ENCODE measurements at regions not wholly inside any gene's neighbourhood (a gene's known extent, or its start where the extent isn't known, plus 50 kb on each side); places are given as distances from the start of the nearest gene placed in this dataset.
"Not testable (repeated sequence)": the region's sequence is repeated elsewhere in the genome, so short reads cannot be mapped to it uniquely, and the experiment has no call there.

DNA sequence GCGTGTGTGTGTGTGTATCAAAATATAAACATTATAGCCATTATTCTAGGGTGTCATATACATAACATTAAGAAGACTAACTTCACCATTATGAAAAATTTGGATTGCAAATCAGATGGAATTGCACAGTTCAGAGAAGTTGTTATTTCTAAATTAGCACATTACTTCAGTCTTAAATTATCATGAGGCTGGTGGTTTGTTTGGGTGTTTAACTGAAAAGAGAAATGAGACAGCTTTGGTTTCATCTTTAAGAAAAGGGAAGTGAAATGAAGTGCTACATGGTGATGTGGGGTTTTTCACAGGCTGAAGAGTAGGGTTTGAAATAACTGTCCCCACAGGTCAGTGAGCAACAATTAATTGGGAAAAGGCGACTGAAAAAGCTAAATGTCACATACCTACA lies 161.2 kb upstream of the XIRP2 start:
- no peak for DNase-seq

DNA sequence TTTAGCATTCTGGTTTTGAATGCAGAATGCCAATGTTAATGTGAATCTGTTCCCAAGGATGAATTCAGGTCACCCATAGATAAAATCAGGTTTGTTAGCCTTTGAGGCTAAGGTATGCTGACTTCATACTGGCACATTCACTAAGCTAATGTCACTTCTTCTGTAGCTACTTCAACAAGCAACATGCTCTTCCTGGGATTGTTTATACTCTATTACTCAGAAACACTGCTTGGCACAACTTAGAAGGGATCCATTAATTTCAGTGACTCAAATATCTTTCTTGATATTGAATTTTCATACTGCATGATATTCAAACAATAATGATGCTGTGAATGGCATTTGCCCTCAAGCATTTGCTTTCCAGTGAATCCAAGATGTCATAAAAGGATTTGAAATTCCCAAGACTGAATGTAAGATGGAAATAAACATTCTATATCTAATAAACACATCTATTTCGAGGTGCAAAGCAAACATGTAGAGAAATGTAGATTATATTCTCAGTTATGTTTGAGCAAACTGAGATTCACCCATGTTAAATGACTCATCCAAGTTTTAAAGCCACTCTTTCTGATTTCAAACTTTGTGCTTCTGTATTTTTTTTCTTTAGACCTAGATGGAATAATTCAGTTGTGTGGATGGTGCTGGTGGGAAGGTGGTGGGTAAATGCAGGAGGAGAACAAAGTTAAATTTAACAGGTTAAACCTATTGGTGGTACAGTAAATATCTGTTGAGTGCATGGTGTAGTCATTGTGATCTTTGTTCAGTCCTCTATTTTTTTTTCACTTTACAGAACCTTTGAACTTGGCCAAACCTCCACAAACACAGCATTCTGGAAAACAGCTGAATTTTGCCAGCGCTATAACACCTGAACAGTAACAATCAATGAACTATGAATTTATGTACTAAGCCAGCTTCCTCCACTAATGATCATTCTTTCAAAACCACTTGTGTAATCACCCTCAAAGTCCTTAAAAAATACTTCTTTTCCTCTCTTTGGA lies 162.1 kb upstream of the XIRP2 start:
- no peak for DNase-seq

DNA sequence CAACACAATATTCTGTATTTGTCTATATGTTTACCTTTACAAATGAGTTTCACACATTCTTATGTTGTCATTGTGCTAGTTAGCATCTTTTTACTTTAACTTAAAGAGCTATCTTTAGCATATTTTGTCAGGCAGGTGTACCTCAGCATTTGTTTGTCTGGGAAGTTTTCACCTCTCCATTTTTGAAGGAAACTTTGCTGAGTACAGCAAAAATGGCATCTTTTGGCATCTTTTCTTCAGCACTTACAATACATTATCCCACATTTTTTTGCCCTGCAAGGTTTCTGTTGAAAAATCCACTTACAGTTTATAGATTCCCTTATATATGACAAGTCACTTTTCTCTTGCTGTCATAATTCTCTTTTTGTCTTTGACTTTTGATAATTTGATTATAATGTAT lies 171.3 kb upstream of the XIRP2 start:
- no peak for DNase-seq

DNA sequence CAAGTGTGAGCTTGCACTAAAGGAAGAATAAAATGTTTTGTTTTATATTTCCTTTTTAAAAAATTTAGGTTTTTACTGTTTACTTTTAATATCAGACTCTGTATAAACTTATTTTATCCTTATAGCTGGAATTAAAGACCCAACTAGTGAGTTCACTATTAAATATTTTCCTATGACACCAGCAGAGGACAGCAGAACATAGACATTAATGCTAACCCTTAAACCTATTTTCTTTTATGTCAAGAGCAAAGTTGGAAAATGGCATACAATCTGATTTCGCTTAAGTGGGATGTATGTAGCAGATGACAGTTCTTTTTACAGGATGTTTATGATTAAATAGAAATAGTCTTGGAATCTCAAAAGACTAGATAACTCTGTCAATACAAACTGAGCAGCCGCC lies 188.2 kb upstream of the XIRP2 start:
- peak in 2 of 6 experiments; percentile 5 to 6 for DNase-seq

DNA sequence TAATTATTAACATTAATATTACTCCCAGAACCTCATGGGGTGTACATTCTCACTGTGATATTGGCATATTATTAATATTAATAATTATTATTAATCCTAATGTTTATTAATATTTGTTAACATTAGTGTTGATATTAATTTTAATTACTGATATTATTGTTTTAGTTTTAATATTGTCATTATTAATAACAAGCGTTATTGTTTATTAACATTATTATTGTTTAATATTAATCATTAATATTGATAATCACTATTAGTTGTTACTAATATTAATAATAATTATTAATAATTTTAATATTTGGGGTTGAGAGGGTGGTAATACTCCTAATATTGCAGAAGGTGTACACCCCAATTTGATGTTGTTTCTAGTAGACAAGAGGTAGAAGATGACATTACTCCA lies 193.1 kb upstream of the XIRP2 start:
- no peak for DNase-seq

DNA sequence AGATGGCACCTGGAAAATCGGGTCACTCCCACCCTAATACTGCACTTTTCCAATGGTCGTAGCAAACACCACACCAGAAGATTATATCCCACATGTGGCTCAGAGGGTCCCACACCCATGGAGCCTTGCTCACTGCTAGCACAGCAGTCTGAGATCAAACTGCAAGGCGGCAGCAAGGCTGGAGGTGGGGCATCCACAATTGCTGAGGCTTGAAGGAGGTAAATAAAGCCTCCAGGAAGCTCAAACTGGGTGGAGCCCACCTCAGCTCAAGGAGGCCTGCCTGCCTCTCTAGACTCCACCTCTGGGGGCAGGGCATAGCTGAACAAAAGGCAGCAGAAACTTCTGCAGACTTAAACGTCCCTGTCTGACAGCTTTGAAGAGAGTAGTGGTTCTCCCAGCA lies 192.0 kb upstream of the SCN7A start:
- peak in 1 of 6 experiments; percentile 8 for DNase-seq

DNA sequence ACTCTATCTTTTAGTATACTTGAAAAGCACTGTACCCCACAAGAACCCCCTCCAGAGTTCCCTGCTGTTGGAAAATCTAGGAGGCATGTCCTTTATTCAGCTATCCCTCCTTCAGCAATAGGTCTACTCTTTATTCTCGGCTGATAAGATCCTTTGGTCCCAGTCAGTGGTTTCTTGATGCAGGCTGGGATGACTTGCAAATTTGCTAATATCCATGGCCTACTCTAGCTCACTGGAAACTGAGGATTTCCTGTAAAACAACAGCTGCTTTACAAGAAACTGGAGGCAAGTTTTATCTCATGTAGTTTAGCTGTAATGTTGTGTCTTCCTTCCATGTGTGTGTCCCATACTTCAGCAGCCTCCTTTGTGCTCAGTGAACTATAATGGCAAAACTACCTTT lies 183.9 kb upstream of the SCN7A start:
- DNase-seq, result no peak

DNA sequence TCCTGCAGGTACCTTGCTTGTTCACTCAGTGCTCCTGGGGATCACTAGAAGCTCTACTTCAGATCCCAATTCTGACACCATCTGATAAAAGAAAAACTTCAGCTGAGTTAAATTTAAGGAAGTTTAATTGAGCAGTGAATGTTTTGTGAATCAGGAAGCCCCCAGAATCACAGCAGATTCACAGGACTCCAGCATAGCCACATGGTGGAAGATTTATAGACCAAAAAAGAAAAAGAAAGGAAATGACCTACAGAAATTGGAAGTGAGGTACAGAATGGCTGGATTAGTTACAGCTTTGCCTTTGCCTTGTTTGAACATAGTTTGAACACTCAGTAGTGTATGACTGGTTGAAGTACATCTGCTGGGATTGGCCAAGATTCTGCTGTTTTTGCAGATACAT lies 182.7 kb upstream of the SCN7A start:
- DNase-seq, result no peak

DNA sequence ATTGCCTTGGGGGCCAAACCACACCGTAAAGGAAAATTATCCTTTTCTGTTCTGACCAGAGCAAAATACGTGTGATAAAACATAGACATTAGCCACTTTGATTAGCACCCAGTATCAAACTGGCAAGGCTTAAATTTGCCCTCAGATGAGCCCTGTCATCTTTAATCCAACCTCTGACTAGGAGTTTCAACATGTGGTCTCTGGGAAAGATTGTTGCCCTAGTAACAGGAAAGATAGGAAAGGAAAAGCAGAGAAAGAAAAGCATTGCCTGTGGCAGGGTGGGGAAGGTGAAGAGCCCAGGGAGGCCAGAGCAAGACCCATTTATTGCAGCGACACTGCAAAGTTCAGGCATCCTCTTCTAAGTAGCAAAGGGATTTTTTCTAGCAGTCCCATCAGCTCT lies 181.5 kb upstream of the SCN7A start:
- DNase-seq, result no peak

DNA sequence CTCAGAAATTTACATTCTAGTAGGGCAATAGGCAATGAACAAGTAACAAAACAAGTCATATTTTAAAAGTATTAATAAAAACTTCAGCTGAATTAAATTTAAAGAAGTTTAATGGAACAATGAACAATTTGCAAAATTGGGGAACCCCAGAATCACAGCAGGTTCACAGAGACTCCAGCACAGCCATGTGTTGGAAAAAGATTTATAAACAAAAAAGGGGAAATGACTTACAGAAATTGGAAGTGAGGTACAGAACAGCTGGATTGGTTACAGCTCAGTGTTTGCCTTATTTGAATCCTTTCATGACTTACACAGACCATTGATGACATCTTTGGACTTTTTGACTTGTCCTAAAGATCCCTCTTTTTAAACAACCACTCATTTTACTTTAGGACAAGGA lies 179.9 kb upstream of the SCN7A start:
- DNase-seq, result no peak

DNA sequence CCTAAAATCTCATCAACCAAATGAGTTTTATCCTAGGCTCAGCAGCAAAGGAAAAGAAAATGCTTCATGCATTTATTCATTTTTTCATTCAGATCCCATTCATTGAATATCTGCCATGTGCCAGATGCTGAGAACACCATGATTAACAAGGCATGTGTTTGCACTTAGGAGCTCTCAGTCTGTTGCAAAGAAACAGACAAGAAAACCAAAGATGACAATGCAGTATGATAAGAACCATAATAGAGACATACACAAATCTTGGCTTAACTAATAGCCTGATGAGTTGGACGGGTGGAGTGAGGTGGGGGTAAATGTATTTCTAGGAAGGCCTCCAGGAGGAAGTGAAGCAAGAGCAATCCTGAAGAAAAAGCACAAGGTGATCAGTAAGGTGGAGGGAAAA lies 177.8 kb upstream of the SCN7A start:
- no peak for DNase-seq

DNA sequence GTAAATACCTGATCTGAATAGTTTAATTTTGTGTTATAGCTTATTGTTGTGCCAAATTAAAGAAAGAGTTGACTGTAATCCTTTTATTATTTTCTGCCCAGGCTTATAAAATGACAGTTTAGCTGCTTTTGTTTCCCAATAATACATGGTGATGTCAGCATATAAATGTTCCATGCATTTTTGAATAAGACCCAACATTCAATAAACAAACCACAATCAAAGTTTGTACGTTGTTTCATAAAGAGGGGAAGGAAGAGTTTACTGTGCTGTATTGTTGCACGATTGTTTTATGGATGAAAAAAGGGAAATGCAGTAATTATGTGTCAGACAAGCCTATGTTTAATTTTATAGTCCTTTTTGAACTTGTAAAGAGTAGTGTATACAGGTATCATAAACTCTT lies 177.2 kb upstream of the SCN7A start:
- no peak for DNase-seq

DNA sequence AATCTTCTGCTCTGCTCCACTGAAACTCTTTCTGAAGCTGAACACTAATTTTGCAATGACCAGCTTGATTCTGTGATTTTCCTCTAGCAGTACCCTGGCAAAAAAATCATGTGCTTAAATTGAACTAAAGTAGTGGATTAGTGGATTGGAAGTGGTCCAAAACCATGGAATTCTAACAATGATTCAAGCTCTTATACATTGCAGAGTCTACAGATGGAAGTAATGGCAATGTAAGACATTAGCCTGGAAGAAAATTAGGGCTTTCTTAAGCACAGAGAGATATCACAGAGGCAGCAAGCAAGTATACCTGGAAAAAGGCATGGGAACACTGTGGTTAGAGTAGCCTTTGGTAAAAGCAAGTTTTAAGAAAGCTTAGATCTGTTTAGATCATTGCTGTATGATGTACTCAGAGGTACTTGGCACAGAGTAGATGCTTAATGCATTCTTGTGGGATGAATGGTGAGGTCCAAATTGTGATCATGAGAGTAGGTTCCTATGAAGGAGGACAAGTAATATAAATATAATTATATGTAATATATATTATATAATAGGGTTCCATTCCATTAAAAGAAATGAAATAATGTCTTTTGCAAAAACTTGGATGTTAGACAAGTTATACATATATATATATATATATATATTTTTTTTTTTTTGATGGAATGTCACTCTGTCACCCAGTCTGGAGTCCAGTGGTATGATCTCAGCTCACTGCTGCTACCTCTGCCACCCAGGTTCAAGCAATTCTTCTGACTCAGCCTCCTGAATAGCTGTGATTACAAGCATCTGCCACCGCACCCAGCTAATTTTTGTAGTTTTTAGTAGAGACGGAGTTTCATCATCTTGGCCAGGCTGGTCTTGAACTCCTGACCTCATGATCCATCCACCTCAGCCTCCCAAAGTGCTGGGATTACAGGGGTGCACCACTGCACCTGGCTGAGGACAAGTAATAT lies 172.2 kb upstream of the SCN7A start:
- no peak for DNase-seq

DNA sequence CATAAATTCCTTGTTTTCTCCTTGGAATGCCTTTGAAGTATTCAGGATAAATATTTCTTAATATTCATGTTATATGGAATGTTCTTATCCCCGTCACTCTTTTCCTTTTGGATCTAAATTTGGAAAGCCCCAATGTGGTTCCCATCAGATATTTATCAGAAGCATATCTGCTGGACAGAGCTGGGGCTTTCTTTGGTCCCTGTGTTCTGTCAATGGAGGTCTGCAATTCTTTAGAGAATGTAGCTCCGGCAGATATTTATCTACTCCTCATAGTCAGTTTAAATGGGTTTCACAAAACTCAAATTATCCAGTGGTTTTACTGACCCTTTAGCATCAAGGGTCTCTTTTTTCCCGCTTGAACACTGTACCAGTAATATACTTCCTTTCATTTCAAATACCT lies 167.8 kb upstream of the SCN7A start:
- DNase-seq, result no peak

DNA sequence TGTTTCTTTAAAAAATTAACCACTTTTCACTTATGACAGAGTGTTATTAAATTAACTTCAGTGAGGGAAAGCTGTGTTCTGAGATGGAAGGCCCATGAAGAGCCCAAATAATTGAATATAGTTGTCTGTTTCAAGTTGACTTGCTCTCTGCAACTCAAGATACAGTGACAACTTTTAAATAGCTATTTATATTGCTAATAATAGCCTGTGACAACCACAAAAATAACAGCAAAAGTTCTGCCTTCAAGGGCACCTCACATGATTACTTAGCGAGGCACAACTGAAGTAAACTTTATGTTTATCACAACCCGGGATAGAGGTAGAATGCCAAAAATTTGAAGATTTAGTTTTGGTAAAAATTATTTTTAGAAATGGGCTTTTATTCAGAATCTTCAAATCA lies 167.3 kb upstream of the SCN7A start:
- no peak for DNase-seq

DNA sequence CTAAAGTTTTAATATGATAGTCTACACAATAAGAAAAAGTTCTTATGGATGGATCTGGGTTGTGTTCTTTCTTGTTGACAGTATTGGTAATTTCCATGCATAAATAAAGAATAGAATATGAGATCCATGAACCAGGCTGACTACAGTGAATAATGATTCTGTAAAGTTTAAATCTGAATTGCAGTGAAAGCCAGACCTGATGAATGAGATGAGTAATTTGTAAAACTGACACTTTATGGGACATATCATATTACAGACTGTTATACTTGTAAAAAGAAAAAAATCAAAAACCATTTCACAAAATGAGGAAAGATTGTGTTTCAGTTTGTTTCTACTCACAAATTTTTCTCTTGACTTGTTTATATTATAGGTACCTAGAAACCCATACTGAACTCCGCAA lies 164.9 kb upstream of the SCN7A start:
- DNase-seq, result no peak

DNA sequence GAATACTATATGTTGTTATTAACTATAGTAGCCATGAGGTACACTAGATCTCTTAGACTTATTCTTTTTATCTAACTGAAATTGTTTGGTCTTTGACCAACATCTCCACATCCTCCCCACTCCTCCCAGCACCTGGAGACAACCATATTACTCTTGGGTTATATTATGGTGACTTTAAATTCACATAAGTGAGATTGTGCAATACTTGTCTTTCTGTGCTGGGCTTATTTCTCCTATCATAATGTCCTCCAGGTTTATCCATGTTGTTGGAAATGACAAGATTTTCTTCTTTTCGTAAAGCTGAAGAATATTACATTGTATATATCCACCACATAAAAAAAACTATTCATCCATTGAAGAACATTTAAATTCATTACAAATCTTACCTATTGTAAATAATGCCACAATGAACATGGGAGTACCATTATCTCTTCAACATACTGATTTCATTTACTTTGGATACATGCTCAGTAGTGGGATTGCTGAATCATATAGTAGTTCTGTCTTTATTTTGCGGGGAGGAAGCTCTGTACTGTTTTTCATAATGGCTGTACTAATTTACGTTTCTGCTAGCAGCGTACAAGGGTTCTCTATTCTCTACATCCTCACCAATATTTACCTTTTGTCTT lies 159.2 kb upstream of the SCN7A start:
- no peak for DNase-seq

DNA sequence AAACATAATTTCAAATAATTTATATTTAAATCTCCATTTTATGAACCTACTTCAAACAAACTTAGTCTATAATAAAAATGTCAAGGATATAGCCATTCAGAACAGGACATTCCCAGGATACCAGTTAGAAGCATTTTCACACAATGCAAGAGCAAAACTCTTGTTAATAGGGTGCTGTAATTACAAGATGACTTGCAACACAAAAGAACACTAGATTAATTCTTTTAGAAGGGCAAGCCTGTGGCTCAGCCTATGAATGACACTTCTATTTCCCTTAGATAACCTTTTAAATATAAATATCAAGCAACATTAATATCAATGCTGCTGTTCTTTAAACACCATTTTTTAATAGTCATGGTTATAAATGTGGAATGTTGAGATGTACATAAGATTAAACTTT lies 157.9 kb upstream of the SCN7A start:
- no peak for DNase-seq

DNA sequence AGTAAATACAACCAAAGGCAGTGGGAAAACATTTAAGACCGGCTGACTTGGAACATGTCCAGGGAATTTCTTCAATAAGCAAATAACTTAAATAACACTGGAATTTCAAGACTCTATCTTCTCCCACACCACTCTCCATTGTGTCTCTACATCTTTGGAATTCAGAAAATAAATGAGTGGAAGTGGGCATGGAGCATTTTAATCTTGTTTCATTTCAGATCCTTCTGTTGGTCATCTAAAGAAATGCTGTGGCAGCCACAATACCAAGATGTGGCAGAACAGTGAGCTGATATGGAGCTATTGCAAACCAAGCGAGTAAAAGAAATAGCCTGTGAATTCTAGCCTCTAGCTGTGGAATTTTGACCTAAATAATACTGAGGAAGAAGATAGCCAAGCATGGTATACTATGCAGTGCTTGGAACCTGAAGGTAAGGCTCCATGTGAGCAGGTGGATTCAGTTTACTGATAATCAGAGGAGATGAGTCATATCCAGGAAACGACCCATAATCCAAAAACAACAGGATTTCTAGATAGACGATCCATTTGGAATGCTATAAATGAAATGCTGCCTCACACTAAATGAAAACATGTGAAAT lies 157.1 kb upstream of the SCN7A start:
- DNase-seq, result no peak

DNA sequence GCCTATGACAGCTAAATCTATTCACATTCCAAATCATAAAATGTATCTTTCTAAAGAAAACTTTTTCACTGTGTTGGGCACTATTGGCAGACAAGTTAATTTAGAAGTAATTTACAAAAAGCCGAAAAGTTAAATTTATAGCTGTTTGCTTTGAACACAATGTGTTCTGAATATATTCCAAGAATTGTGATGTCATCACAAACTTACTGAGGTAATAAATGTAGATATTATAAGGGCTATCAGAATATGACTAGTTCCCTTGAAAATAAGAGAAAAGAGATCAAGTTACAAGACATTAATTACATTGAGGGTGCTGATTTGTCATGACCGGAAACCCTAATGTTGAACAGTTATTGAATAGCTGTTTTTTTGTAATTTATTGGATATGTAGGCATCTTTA lies 153.9 kb upstream of the SCN7A start:
- DNase-seq, result no peak

DNA sequence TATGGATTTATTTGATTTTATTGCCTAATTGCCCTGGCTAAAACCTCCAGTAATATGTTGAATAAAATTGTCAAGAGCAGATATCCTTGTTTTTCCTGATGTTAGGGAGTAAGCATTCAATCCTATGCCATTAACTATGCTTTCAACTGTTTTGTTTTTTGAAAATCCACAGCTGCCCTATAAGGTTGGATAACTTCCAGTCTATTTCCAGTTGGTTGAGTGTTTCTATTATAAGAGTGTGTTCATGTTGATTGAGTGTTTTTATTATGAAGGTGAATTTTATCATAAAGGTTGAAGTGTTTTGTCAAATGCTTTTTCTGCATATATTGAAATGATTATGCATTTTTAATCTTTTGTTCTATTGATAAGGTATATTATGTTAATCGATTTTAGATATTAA lies 149.9 kb upstream of the SCN7A start:
- DNase-seq, result no peak

DNA sequence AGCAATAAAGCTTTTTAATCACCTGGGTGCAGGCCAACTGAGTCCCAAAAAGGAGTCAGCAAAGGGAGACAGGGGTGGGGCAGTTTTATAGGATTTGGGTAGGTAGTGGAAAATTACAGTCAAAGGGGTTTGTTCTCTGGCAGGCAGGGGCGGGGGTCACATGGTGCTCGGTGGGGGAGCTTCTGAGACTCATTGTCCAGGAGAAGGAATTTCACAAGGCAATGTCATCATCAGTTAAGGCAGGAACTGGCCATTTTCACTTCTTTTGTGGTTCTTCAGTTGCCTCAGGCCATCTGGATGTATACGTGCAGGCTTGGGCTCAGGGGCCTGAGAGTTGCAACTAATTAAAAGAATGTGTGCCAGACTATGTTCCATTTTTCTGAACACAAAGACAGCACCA lies 147.5 kb upstream of the SCN7A start:
- DNase-seq, result not testable (repeated sequence)

DNA sequence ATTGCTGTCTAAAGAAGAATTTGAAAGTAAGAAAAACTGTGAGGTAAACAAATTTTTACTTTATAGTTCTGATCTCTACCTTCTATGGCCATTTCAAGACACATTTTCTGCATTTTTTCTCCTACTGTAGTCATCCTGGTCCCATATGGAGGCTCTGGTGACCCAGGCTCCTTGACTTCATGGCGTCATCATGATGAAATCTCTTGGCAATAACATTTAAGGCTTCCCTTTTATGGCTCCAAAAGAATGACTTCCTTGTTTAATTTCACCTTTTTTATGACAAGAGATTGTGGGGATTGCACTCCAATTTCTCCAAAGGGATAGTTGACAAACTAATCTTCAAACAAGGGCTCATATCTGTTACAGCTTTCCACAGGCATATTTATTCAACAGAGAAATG lies 143.0 kb upstream of the SCN7A start:
- no peak for DNase-seq
